Spleen (tissue), 11 donors: ENCODE measurements at regions not wholly inside any gene's neighbourhood (a gene's known extent, or its start where the extent isn't known, plus 50 kb on each side); places are given as distances from the start of the nearest gene placed in this dataset.

Experiments
- DNase-seq: peaks from one replicate; pipeline ENCODE4 v3.0.0-alpha.2; 2020
- H3K27ac ChIP-seq, 8 donors: fragments of 200-600 bp; sonication (generic) in 7 of 8; 1 replicate in 4 of 8; 2 replicates in 4 of 8; pipeline versions ENCODE4 v1.5.0 to v1.8.0; 2016 to 2021; ENCODE audit warnings: inconsistent platforms in 4 of 8, mild to moderate bottlenecking in 4 of 8, moderate library complexity in 1 of 8
- H3K27me3 ChIP-seq, 7 donors: fragments of 200-600 bp; sonication (generic) in 6 of 7; replicated peaks in 1 of 7; 1 replicate in 4 of 7; 2 replicates in 3 of 7; pipeline versions ENCODE4 v1.5.0 to v1.8.0; 2016 to 2021; ENCODE audit warnings: inconsistent platforms in 3 of 7, mild to moderate bottlenecking in 1 of 7
- H3K36me3 ChIP-seq, 6 donors: fragments of 200-600 bp; sonication (generic) in 5 of 6; 1 replicate in 4 of 6; 2 replicates in 2 of 6; pipeline versions ENCODE4 v1.5.0 to v1.8.0; 2016 to 2021; ENCODE audit warnings: inconsistent platforms in 2 of 6
- H3K4me1 ChIP-seq, 6 donors: fragments of 200-600 bp; sonication (generic) in 5 of 6; 1 replicate in 3 of 6; 2 replicates in 3 of 6; pipeline versions ENCODE4 v1.5.0 to v1.8.0; 2016 to 2021; ENCODE audit warnings: inconsistent platforms in 3 of 6
- H3K4me3 ChIP-seq, 8 donors: fragments of 200-600 bp; sonication (generic) in 7 of 8; 1 replicate in 4 of 8; 2 replicates in 4 of 8; pipeline versions ENCODE4 v1.5.0 to v1.8.0; 2016 to 2021; ENCODE audit warnings: inconsistent platforms in 4 of 8, mild to moderate bottlenecking in 4 of 8, moderate library complexity in 2 of 8
- H3K9me3 ChIP-seq, 8 donors: fragments of 200-600 bp; sonication (generic) in 7 of 8; 1 replicate in 4 of 8; 2 replicates in 4 of 8; pipeline versions ENCODE4 v1.5.0 to v1.8.0; 2016 to 2021; ENCODE audit warnings: inconsistent platforms in 4 of 8
- CTCF ChIP-seq, 11 experiments: fragments of 200-600 bp in 7 of 11; fragments of 450-650 bp in 4 of 11; sonication (generic) in 4 of 11; IDR thresholded peaks in 8 of 11; conservative IDR thresholded peaks in 3 of 11; 1 replicate in 7 of 11; 2 replicates in 4 of 11; pipeline versions ENCODE4 v1.4.0 to v1.8.0; 2016 to 2021; ENCODE audit warnings: antibody characterized with exemption in 11 of 11, inconsistent platforms in 4 of 11, mild to moderate bottlenecking in 1 of 11
- POLR2A ChIP-seq, 3 donors: fragments of 450-650 bp; IDR thresholded peaks; one replicate each; pipeline ENCODE4 v1.5.1; 2017; ENCODE audit warnings: antibody characterized with exemption in 3 of 3, mild to moderate bottlenecking in 1 of 3
- POLR2AphosphoS5 ChIP-seq, 3 donors: sonication (generic); formaldehyde crosslinking; IDR thresholded peaks; one replicate each; pipeline ENCODE4 v1.5.1; 2017; ENCODE audit warnings: antibody characterized with exemption in 3 of 3
- WGBS, 5 donors: extraction: QIAGEN DNeasy Blood & Tissue Kit in 3 of 5; methylation state at CpG; one replicate each; pipeline versions ENCODE4 v1.1.5 to v1.1.7; 2013 to 2018; 5-methylcytosine and 5-hydroxymethylcytosine counted together
- intact Hi-C: fragments of 100-400 bp; cut with DNase I; formaldehyde crosslinking; loops from one replicate; pipeline ENCODE4 v1.15.0; 2023; ENCODE audit warnings: low total_unique reads
- donor health status: healthy with polysubstance abuse.
- donor health status: DM: no; HTN: no; CAD: no; lungs with moderate emphysema.
- donor health status: DM: no; HTN: no; CAD: no.
- donor health status: Bipolar disorder and iron deficiency.
- donor health status: healthy.
- donor health status: DM: no; HTN: no; CAD: no.
- donor health status: DM: yes; HTN: yes; CAD: no.

- Histone ChIP-seq H3K4me3 (no peak overlapping the region), H3K36me3 (no peaks in the 10 kb centered on the region), H3K4me1 (no peaks in the 10 kb centered on the region), H3K27me3 (no peaks in the 10 kb centered on the region), H3K27ac (no peak overlapping the region), H3K9me3 (no peaks in the 10 kb centered on the region)
- 61 to 81% (median 73%) methylated on average over 1 of the region's 1 CpG for WGBS, 5 donors
- intact Hi-C loops: no loop called here
- no peak for TF ChIP-seq POLR2AphosphoS5 (IDR thresholded peaks at IDR 0.05)
- no peak for TF ChIP-seq POLR2A (IDR thresholded peaks at IDR 0.05)
- TF ChIP-seq CTCF (IDR thresholded peaks at IDR 0.05 in 8 of 11, conservative IDR thresholded peaks at IDR 0.05 in 3 of 11): no peak
- no peak for DNase-seq
Measured at GRCh38 chr5:96243203-96243602, 189.8 kb downstream of the PCSK1 start.

- no peaks in the 10 kb centered on the region for H3K36me3 ChIP-seq
- no peak for DNase-seq
- no peaks in the 10 kb centered on the region for H3K9me3 ChIP-seq
- TF ChIP-seq CTCF (IDR thresholded peaks at IDR 0.05 in 8 of 11, conservative IDR thresholded peaks at IDR 0.05 in 3 of 11) (no peak), POLR2AphosphoS5 (IDR thresholded peaks at IDR 0.05) (no peak), POLR2A (IDR thresholded peaks at IDR 0.05) (no peak)
- intact Hi-C loops: no loop called here
- 70 to 85% (median 76%) methylated on average over 1 of the region's 1 CpG for WGBS, 5 donors
- no peak overlapping the region for H3K27ac ChIP-seq
- H3K27me3 ChIP-seq: no peaks in the 10 kb centered on the region
- H3K4me1 ChIP-seq: no peaks in the 10 kb centered on the region
- no peak overlapping the region for H3K4me3 ChIP-seq
Measured at GRCh38 chr5:96242571-96242970, 190.5 kb downstream of the PCSK1 start.

- no peak overlapping the region for H3K27ac ChIP-seq
- WGBS, 5 donors: 83 to 95% (median 91%) methylated on average over 1 of the region's 1 CpG
Measured at GRCh38 chr5:96236831-96237230, 196.2 kb downstream of the PCSK1 start.

GRCh38 chr5:96236051-96236450 is 197.0 kb downstream of the PCSK1 start:
- intact Hi-C loops: no loop called here
- no peaks in the 10 kb centered on the region for H3K4me1 ChIP-seq
- TF ChIP-seq POLR2AphosphoS5 (IDR thresholded peaks at IDR 0.05) (no peak), POLR2A (IDR thresholded peaks at IDR 0.05) (no peak), CTCF (IDR thresholded peaks at IDR 0.05 in 8 of 11, conservative IDR thresholded peaks at IDR 0.05 in 3 of 11) (no peak)
- no peak for DNase-seq
- H3K36me3 ChIP-seq: no peaks in the 10 kb centered on the region
- no peaks in the 10 kb centered on the region for H3K27me3 ChIP-seq
- no peaks in the 10 kb centered on the region for H3K9me3 ChIP-seq
- H3K4me3 ChIP-seq: no peak overlapping the region
- H3K27ac ChIP-seq: peak overlapping the region in 3 of 8 donors; percentile 5 to 51 (median 34)
- 83 to 100% (median 88%) methylated on average over 1 of the region's 1 CpG for WGBS, 5 donors

More at GRCh38 chr5:96236831-96237230, 196.2 kb downstream of the PCSK1 start:
- Histone ChIP-seq H3K4me3 (no peak overlapping the region), H3K36me3 (no peaks in the 10 kb centered on the region), H3K4me1 (no peaks in the 10 kb centered on the region), H3K27me3 (no peaks in the 10 kb centered on the region), H3K9me3 (no peaks in the 10 kb centered on the region)
- intact Hi-C loops: no loop called here
- DNase-seq: no peak
- TF ChIP-seq POLR2AphosphoS5 (IDR thresholded peaks at IDR 0.05) (no peak), POLR2A (IDR thresholded peaks at IDR 0.05) (no peak), CTCF (IDR thresholded peaks at IDR 0.05 in 8 of 11, conservative IDR thresholded peaks at IDR 0.05 in 3 of 11) (no peak)
